Uterus (tissue), 3 donors: ENCODE measurements at regions not wholly inside any gene's neighbourhood (a gene's known extent, or its start where the extent isn't known, plus 50 kb on each side); places are given as distances from the start of the nearest gene placed in this dataset.

Experiments used
- DNase-seq, 2 donors: peaks; one replicate each; pipeline ENCODE4 v3.0.0-alpha.2; 2019 to 2020
- H3K27ac ChIP-seq, 2 donors: fragments of 200-600 bp; sonication (generic); 1 replicate in 1 of 2; 2 replicates in 1 of 2; pipeline ENCODE4 v1.5.1; 2016 to 2018
- H3K27me3 ChIP-seq, 2 donors: fragments of 200-600 bp; sonication (generic); one replicate each; pipeline ENCODE4 v1.5.1; 2018 to 2019; ENCODE audit warnings: control low read depth in 1 of 2
- H3K36me3 ChIP-seq, 2 donors: fragments of 200-600 bp; sonication (generic); one replicate each; pipeline ENCODE4 v1.5.1; 2019; ENCODE audit warnings: control low read depth in 1 of 2
- H3K4me1 ChIP-seq, 2 donors: fragments of 200-600 bp; sonication (generic); one replicate each; pipeline ENCODE4 v1.5.1; 2018 to 2019; ENCODE audit warnings: control low read depth in 1 of 2
- H3K4me3 ChIP-seq, 2 donors: fragments of 200-600 bp; sonication (generic); 1 replicate in 1 of 2; 2 replicates in 1 of 2; pipeline ENCODE4 v1.5.1; 2018 to 2019; ENCODE audit warnings: mild to moderate bottlenecking in 1 of 2
- H3K9me3 ChIP-seq, 2 donors: fragments of 200-600 bp; sonication (generic); one replicate each; pipeline ENCODE4 v1.5.1; 2019; ENCODE audit warnings: control low read depth in 1 of 2
- CTCF ChIP-seq, 4 experiments: fragments of 200-600 bp in 2 of 4; fragments of 450-650 bp in 2 of 4; sonication (generic) in 2 of 4; IDR thresholded peaks; one replicate each; pipeline ENCODE4 v1.5.1; 2016 to 2019; ENCODE audit warnings: antibody characterized with exemption in 4 of 4, mild to moderate bottlenecking in 2 of 4, moderate library complexity in 1 of 4
- POLR2A ChIP-seq, 2 donors: fragments of 450-650 bp; IDR thresholded peaks; one replicate each; pipeline ENCODE4 v1.6.1; 2016; ENCODE audit warnings: antibody characterized with exemption in 2 of 2, mild to moderate bottlenecking in 1 of 2, moderate library complexity in 1 of 2
- intact Hi-C: fragments of 100-400 bp; cut with DNase I; formaldehyde crosslinking; loops from one replicate; pipeline ENCODE4 v1.15.1; 2023; ENCODE audit warnings: low total_unique reads
- donor health status: DM: yes; HTN: yes; CAD: no.

DNA sequence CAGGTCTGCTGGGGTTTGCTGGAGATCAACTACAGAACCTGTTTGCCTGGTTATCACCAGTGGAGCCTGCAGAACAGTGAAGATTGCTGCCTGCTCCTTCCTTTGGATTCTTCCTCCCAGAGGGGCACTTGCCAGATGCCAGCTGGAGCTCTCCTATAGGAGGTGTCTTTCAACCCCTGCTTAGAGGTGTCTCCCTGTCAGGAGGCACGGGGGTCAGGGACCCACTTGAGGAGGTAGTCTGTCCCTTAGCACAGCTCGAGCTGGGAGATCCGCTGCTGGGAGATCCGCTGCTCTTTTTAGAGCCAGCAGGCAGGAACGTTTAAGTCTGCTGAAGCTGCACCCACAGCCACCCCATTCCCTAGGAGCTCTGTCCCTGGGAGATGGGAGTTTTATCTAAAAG is 1806.3 kb upstream of the ADGRL3 start:
- Histone ChIP-seq H3K36me3 (no peaks in the 10 kb centered on the region), H3K9me3 (no peaks in the 10 kb centered on the region), H3K27ac (no peak overlapping the region), H3K4me1 (no peaks in the 10 kb centered on the region), H3K27me3 (no peaks in the 10 kb centered on the region), H3K4me3 (no peak overlapping the region)
- DNase-seq, result no peak
- intact Hi-C loops, result no loop called here
- TF ChIP-seq POLR2A (IDR thresholded peaks at IDR 0.05) (no peak), CTCF (IDR thresholded peaks at IDR 0.05) (no peak)

DNA sequence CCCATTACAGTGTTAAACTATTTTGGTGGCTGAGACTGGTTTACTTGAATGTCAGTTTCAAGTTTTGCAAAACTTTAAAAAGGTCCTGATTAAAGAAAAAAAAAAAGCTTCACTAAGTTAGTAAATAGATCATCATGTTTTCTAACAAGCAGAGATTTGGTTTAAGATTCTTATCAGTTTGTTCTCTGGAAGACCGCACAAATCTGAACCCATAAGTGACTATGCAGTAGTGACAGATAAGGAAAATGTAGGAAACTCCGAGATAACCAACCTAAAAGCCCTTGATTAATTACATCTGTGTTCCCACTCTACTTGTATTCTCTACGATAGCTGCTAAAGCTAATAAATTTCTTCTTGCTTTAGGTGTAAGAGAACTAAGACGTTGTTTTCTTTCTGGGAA is 1799.8 kb upstream of the ADGRL3 start:
- no peak for DNase-seq
- Histone ChIP-seq H3K9me3 (no peaks in the 10 kb centered on the region), H3K27me3 (no peaks in the 10 kb centered on the region), H3K36me3 (no peaks in the 10 kb centered on the region), H3K4me1 (no peaks in the 10 kb centered on the region), H3K4me3 (no peak overlapping the region), H3K27ac (no peak overlapping the region)
- intact Hi-C loops, result no loop called here
- TF ChIP-seq POLR2A (IDR thresholded peaks at IDR 0.05) (no peak), CTCF (IDR thresholded peaks at IDR 0.05) (no peak)

GRCh38 chr4:59409647-59410046 is 1790.5 kb upstream of the ADGRL3 start:
- H3K27me3 ChIP-seq, result no peaks in the 10 kb centered on the region
- no peak overlapping the region for H3K27ac ChIP-seq
- H3K36me3 ChIP-seq, result no peaks in the 10 kb centered on the region
- H3K4me3 ChIP-seq, result no peak overlapping the region
- intact Hi-C loops, result no loop called here
- TF ChIP-seq POLR2A (IDR thresholded peaks at IDR 0.05) (no peak), CTCF (IDR thresholded peaks at IDR 0.05) (no peak)
- no peaks in the 10 kb centered on the region for H3K4me1 ChIP-seq
- no peak for DNase-seq
- H3K9me3 ChIP-seq, result no peaks in the 10 kb centered on the region

DNA sequence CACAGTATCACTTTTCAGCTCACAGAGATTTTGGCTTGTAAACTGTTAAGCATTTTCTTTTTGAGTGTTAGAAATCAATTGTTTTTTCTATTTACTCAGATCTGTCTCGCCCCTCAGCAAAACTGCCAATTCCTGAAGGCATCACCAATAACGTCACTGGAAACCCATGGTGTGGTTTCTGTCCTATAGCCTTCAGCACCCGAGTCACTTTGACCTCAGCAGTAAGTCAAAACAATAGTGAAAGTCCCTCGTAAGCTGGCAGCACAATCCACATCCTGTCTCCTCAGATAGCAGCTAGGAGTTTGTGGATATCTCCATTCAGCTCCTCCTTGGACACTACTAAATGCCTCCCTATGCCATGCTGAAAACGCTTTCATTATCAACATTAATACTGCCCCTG is 1787.4 kb upstream of the ADGRL3 start:
- no peak overlapping the region for H3K27ac ChIP-seq
- no peak overlapping the region for H3K4me3 ChIP-seq
- no peaks in the 10 kb centered on the region for H3K27me3 ChIP-seq
- H3K36me3 ChIP-seq, result no peaks in the 10 kb centered on the region
- H3K4me1 ChIP-seq, result no peaks in the 10 kb centered on the region
- H3K9me3 ChIP-seq, result no peaks in the 10 kb centered on the region
- TF ChIP-seq POLR2A (IDR thresholded peaks at IDR 0.05) (no peak), CTCF (IDR thresholded peaks at IDR 0.05) (no peak)
- intact Hi-C loops, result no loop called here
- no peak for DNase-seq

- H3K4me1 ChIP-seq, result no peaks in the 10 kb centered on the region
- H3K36me3 ChIP-seq, result no peaks in the 10 kb centered on the region
- no peak overlapping the region for H3K27ac ChIP-seq
- no peaks in the 10 kb centered on the region for H3K9me3 ChIP-seq
- no peak for DNase-seq
- intact Hi-C loops, result no loop called here
- TF ChIP-seq CTCF (IDR thresholded peaks at IDR 0.05) (no peak), POLR2A (IDR thresholded peaks at IDR 0.05) (no peak)
- H3K4me3 ChIP-seq, result no peak overlapping the region
- no peaks in the 10 kb centered on the region for H3K27me3 ChIP-seq
Measured at GRCh38 chr4:59455751-59456150, 1744.4 kb upstream of the ADGRL3 start.
